ENCODE measurements at regions not wholly inside any gene's neighbourhood (a gene's known extent, or its start where the extent isn't known, plus 50 kb on each side); places are given as distances from the start of the nearest gene placed in this dataset.
"Not testable (repeated sequence)": the region's sequence is repeated elsewhere in the genome, so short reads cannot be mapped to it uniquely, and the experiment has no call there.

DNA sequence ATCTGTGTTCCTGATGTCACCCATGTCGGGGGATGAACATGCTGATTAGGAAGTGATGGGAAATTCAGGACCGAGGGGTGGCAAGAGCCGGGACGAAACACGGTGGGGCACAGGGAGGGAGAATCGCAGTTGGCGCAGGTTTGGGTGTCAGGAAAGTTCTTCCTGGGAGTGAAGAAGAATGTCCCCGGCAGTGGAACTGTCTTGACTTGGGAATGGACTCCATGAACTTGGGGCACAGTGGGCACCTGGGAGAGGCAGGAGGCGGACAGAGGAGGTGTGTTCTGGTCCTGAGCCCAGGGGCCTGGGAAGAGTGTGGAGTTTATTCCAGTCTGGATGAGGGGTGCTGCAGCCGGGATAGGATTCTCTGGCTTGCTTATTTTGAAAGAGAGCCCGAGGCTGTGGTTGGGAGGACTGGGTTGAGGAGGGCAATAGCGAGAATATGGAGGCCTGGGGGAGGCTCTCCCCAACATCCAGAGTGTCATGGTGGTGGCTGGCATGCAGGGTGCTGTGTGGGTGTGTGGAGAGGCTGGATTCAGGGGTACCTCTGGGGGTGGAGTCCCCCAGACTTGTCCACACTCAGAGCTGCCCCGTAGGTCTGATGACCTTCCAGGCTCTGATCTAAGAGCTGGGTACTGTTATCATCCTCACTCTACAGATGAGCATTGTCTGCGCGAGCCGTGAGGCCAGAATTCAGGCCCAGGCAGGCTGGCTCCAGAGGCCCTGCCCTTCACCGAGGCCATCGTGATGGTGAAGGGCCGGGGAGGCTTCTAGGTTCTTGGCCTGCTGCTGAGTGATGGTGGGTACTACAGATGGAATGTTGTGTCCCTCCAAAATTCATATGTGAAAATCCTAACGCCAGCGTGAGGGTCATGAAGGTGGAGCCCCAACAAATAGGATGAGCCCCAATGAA lies 274.5 kb upstream of the C1orf174 start:
- Histone ChIP-seq H3K9me3 (ENCODE audit: control insufficient read depth, low read depth, low read length) (no peaks in the 10 kb centered on the region), H3K36me3 (ENCODE audit: control insufficient read depth, insufficient read depth, low read length) (no peaks in the 10 kb centered on the region), H3K27me3 (ENCODE audit: control insufficient read depth, insufficient read depth, low read length) (peaks cover 9% of the 10 kb centered on the region), H3K4me1 (ENCODE audit: control insufficient read depth, insufficient read depth, low read length) (no peaks in the 10 kb centered on the region), H3K4me3 (ENCODE audit: low read length) (no peak overlapping the region), H3K27ac (ENCODE audit: low read length) (no peak overlapping the region)
- 92% methylated on average over 5 of the region's 21 CpGs for WGBS (ENCODE audit: insufficient coverage, low lambda C conversion rate)
- no peak for DNase-seq

GRCh38 chr1:4175566-4176405 lies 275.7 kb upstream of the C1orf174 start:
- H3K27me3 ChIP-seq (ENCODE audit: control insufficient read depth, insufficient read depth, low read length) = peaks cover 9% of the 10 kb centered on the region
- H3K36me3 ChIP-seq (ENCODE audit: control insufficient read depth, insufficient read depth, low read length) = no peaks in the 10 kb centered on the region
- 80% methylated on average over 1 of the region's 10 CpGs for WGBS (ENCODE audit: insufficient coverage, low lambda C conversion rate)
- DNase-seq = no peak
- no peaks in the 10 kb centered on the region for H3K9me3 ChIP-seq (ENCODE audit: control insufficient read depth, low read depth, low read length)
- no peak overlapping the region for H3K27ac ChIP-seq (ENCODE audit: low read length)
- no peaks in the 10 kb centered on the region for H3K4me1 ChIP-seq (ENCODE audit: control insufficient read depth, insufficient read depth, low read length)
- no peak overlapping the region for H3K4me3 ChIP-seq (ENCODE audit: low read length)

GRCh38 chr1:4176841-4177240 lies 276.8 kb upstream of the C1orf174 start:
- no peaks in the 10 kb centered on the region for H3K4me1 ChIP-seq (ENCODE audit: control insufficient read depth, insufficient read depth, low read length)

DNA sequence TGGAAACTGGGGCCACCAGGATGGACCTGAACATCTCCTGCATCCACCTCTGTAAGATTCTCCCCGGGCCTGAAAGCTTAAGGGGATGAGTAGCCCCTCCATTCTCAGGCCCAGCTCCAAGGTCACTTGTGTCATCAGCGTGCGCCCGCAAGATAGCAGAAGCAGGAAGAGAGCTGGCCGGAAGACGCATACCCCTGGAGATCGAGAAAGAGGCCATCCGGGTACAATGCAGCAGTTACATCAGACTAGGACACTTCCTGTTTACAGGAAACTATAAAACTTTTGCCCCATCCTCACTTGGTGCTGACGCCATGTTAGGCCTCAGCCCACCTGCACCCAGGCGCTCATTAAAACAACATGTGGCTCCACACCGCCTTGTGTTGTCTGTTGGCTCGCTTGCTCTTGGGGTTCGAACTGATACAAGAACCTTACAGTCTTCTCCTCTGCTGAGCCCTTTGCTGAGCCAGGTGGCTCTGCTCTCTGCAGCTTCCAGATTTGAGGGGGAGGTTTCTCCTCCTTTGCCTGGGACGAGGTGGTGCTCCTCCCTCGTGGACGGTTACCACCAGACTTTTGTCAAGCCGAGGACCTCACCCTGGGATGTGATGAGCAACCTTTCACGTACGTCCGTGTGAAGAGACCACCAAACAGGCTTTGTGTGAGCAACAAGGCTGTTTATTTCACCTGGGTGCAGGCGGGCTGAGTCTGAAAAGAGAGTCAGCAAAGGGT lies 277.5 kb upstream of the C1orf174 start:
- WGBS (ENCODE audit: insufficient coverage, low lambda C conversion rate) = no CpG with 5 or more reads among the region's 21 CpGs
- Histone ChIP-seq H3K4me3 (ENCODE audit: low read length) (no peak overlapping the region), H3K9me3 (ENCODE audit: control insufficient read depth, low read depth, low read length) (no peaks in the 10 kb centered on the region), H3K4me1 (ENCODE audit: control insufficient read depth, insufficient read depth, low read length) (no peaks in the 10 kb centered on the region), H3K36me3 (ENCODE audit: control insufficient read depth, insufficient read depth, low read length) (no peaks in the 10 kb centered on the region), H3K27me3 (ENCODE audit: control insufficient read depth, insufficient read depth, low read length) (peaks cover 2% of the 10 kb centered on the region), H3K27ac (ENCODE audit: low read length) (no peak overlapping the region)
- no peak for DNase-seq

More at GRCh38 chr1:4176841-4177240, 276.8 kb upstream of the C1orf174 start:
- H3K4me3 ChIP-seq (ENCODE audit: low read length) = no peak overlapping the region
- no peak for DNase-seq
- H3K27ac ChIP-seq (ENCODE audit: low read length) = no peak overlapping the region
- H3K9me3 ChIP-seq (ENCODE audit: control insufficient read depth, low read depth, low read length) = no peaks in the 10 kb centered on the region
- H3K36me3 ChIP-seq (ENCODE audit: control insufficient read depth, insufficient read depth, low read length) = no peaks in the 10 kb centered on the region
- WGBS (ENCODE audit: insufficient coverage, low lambda C conversion rate) = no CpG with 5 or more reads among the region's 3 CpGs
- H3K27me3 ChIP-seq (ENCODE audit: control insufficient read depth, insufficient read depth, low read length) = peaks cover 9% of the 10 kb centered on the region

DNA sequence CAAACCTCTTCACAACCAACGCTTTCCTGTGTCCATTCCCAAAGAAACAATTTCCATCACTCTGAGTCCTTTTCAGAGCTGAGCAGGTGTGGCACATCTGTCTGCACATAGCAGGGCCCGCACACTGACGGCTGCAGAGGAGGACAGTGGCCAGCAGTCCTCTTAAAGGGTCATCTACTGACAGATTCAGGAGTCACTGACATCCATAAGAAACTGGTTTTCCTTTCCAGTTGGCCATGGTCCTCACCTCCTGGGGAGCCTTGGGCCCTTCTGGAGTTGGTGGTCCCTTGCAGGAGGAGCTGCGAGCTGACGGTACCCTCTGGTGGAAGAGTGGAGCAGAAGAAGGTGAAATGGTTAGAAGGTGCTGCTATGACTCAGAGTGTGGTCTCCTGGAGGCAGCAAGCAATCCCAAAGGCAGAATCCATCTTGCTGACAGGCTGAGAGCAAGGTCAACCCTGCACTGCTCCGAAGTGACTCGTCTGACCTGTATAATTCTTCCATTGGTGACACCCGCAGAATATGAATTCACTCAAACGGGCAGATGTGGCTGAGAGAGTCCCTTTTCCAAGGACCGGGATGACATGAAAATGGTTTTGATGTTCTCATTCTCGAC lies 278.5 kb upstream of the C1orf174 start:
- no CpG with 5 or more reads among the region's 11 CpGs for WGBS (ENCODE audit: insufficient coverage, low lambda C conversion rate)
- H3K4me1 ChIP-seq (ENCODE audit: control insufficient read depth, insufficient read depth, low read length) = no peaks in the 10 kb centered on the region
- H3K4me3 ChIP-seq (ENCODE audit: low read length) = no peak overlapping the region

GRCh38 chr1:4179914-4180735 lies 280.1 kb upstream of the C1orf174 start:
- no peak for DNase-seq
- no peaks in the 10 kb centered on the region for H3K36me3 ChIP-seq (ENCODE audit: control insufficient read depth, insufficient read depth, low read length)
- H3K4me1 ChIP-seq (ENCODE audit: control insufficient read depth, insufficient read depth, low read length) = no peaks in the 10 kb centered on the region
- no peaks in the 10 kb centered on the region for H3K27me3 ChIP-seq (ENCODE audit: control insufficient read depth, insufficient read depth, low read length)
- no peaks in the 10 kb centered on the region for H3K9me3 ChIP-seq (ENCODE audit: control insufficient read depth, low read depth, low read length)
- no peak overlapping the region for H3K27ac ChIP-seq (ENCODE audit: low read length)
- no CpG with 5 or more reads among the region's 7 CpGs for WGBS (ENCODE audit: insufficient coverage, low lambda C conversion rate)
- H3K4me3 ChIP-seq (ENCODE audit: low read length) = no peak overlapping the region

More for the DNA sequence above, 278.5 kb upstream of the C1orf174 start:
- no peaks in the 10 kb centered on the region for H3K9me3 ChIP-seq (ENCODE audit: control insufficient read depth, low read depth, low read length)
- H3K36me3 ChIP-seq (ENCODE audit: control insufficient read depth, insufficient read depth, low read length) = no peaks in the 10 kb centered on the region
- no peak for DNase-seq
- no peaks in the 10 kb centered on the region for H3K27me3 ChIP-seq (ENCODE audit: control insufficient read depth, insufficient read depth, low read length)
- no peak overlapping the region for H3K27ac ChIP-seq (ENCODE audit: low read length)

DNA sequence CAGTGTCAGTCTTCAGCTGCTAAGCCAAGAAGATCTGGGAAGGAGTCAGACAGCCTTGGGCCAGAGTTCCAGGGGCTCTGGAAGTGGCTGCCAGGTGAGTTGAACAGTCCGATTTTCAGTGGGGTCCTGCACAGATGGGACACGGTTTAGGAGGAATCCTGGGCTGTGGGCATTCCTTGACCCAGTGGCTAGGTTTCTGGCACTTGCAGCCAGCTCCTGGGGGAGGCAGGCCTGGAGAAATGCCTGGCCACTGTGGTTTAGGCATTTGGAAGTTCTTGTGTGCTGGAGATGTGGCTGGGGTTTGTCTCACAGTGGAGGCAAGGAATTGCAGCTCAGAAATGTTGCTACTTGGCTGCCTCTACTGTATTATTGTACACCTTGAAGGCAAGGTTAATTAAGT lies 286.4 kb upstream of the C1orf174 start:
- no CpG with 5 or more reads among the region's 2 CpGs for WGBS (ENCODE audit: insufficient coverage, low lambda C conversion rate)
- H3K27me3 ChIP-seq (ENCODE audit: control insufficient read depth, insufficient read depth, low read length); H3K36me3 ChIP-seq (ENCODE audit: control insufficient read depth, insufficient read depth, low read length); H3K4me3 ChIP-seq (ENCODE audit: low read length); H3K27ac ChIP-seq (ENCODE audit: low read length); H3K9me3 ChIP-seq (ENCODE audit: control insufficient read depth, low read depth, low read length); DNase-seq; H3K4me1 ChIP-seq (ENCODE audit: control insufficient read depth, insufficient read depth, low read length): not testable (repeated sequence)

DNA sequence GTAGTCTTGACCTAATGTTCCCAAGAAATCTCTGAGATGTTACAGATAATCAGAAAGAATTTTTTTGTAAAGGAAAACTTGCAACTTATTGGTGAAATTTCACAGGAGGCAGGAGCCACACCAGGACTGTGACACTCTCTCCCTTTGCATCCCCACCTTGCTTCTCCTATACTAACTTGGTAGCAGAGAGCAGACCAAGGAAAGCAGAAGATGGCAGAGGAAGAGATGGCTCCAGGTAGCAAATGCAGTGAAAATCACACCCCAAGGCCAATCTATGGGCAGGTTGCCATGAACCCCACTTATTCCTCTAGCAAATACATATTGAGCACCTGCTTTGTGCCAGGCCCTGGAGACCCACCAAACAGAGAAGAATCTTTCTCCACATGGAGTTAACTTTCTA lies 303.4 kb upstream of the C1orf174 start:
- no peak overlapping the region for H3K4me3 ChIP-seq (ENCODE audit: low read length)
- H3K27ac ChIP-seq (ENCODE audit: low read length) = no peak overlapping the region
- H3K27me3 ChIP-seq (ENCODE audit: control insufficient read depth, insufficient read depth, low read length) = no peaks in the 10 kb centered on the region
- H3K36me3 ChIP-seq (ENCODE audit: control insufficient read depth, insufficient read depth, low read length) = no peaks in the 10 kb centered on the region
- H3K9me3 ChIP-seq (ENCODE audit: control insufficient read depth, low read depth, low read length) = no peaks in the 10 kb centered on the region
- H3K4me1 ChIP-seq (ENCODE audit: control insufficient read depth, insufficient read depth, low read length) = no peaks in the 10 kb centered on the region
- DNase-seq = no peak

DNA sequence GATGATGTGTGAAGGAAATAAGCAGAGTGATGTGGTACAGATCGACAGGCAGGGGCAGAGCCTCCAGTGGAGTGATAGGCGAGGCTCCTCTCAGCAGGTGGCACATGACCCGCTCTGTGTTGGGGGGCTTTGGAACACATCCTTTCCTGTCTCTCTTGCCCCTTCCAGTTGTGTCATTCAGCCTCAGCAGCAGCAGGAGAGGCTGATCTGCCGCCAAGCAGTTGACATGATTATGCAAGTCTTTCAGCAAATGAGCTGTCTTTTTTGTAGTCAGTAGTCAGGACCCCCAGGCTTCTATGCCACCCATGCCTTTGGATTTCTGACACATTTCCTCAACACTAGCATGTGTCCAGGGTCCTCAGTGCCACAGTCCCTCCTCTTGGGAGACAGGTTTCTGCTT lies 307.1 kb upstream of the C1orf174 start:
- Histone ChIP-seq H3K27me3 (ENCODE audit: control insufficient read depth, insufficient read depth, low read length) (no peaks in the 10 kb centered on the region), H3K4me1 (ENCODE audit: control insufficient read depth, insufficient read depth, low read length) (no peaks in the 10 kb centered on the region), H3K27ac (ENCODE audit: low read length) (no peak overlapping the region), H3K36me3 (ENCODE audit: control insufficient read depth, insufficient read depth, low read length) (no peaks in the 10 kb centered on the region), H3K4me3 (ENCODE audit: low read length) (no peak overlapping the region), H3K9me3 (ENCODE audit: control insufficient read depth, low read depth, low read length) (no peaks in the 10 kb centered on the region)
- 80% methylated on average over 1 of the region's 4 CpGs for WGBS (ENCODE audit: insufficient coverage, low lambda C conversion rate)
- no peak for DNase-seq
